DOHH2 (cell line): ENCODE measurements at regions not wholly inside any gene's neighbourhood (a gene's known extent, or its start where the extent isn't known, plus 50 kb on each side); places are given as distances from the start of the nearest gene placed in this dataset.

Experiments used
- H3F3A ChIP-seq: fragments of 200-600 bp; sonication (generic), shearing (Covaris generic); 2 replicates; pipeline ENCODE4 v1.6.0; 2016; ENCODE audit warnings: antibody characterized with exemption, mild to moderate bottlenecking; ENCODE audit not compliant: control insufficient read depth, insufficient read depth
- H3K27ac ChIP-seq: fragments of 200-600 bp; sonication (generic); 2 replicates; pipeline ENCODE4 v1.5.1; 2014; ENCODE audit warnings: low read depth, mild to moderate bottlenecking, low read length, moderate library complexity
- H3K27me3 ChIP-seq: fragments of 200-600 bp; sonication (generic); 2 replicates; pipeline ENCODE4 v1.6.1; 2014; ENCODE audit warnings: mild to moderate bottlenecking, low read length, mixed read lengths; ENCODE audit not compliant: control insufficient read depth
- H3K36me3 ChIP-seq: fragments of 200-600 bp; sonication (generic); 2 replicates; pipeline ENCODE4 v1.6.1; 2014; ENCODE audit warnings: mild to moderate bottlenecking, low read length, moderate library complexity, mixed read lengths; ENCODE audit not compliant: control insufficient read depth
- H3K4me1 ChIP-seq: fragments of 200-600 bp; sonication (generic); 2 replicates; pipeline ENCODE4 v1.6.1; 2014; ENCODE audit warnings: mild to moderate bottlenecking, low read length, mixed read lengths; ENCODE audit not compliant: control insufficient read depth
- H3K4me2 ChIP-seq: fragments of 200-600 bp; sonication (generic); 2 replicates; pipeline ENCODE4 v1.6.0; 2014; ENCODE audit warnings: mild to moderate bottlenecking, low read length, moderate library complexity
- H3K4me3 ChIP-seq: fragments of 200-600 bp; sonication (generic); 2 replicates; pipeline ENCODE4 v1.5.1; 2014; ENCODE audit warnings: mild to moderate bottlenecking, low read length, mixed read lengths
- H3K79me2 ChIP-seq: fragments of 200-600 bp; sonication (generic); 2 replicates; pipeline ENCODE4 v1.6.1; 2014; ENCODE audit warnings: mild to moderate bottlenecking, low read length, mixed read lengths; ENCODE audit not compliant: control insufficient read depth
- H3K9me2 ChIP-seq: fragments of 200-600 bp; sonication (generic); replicated peaks from 2 replicates; pipeline ENCODE4 v1.6.1; 2014; ENCODE audit warnings: mild to moderate bottlenecking, low read length, mixed read lengths; ENCODE audit not compliant: control insufficient read depth
- H3K9me3 ChIP-seq: fragments of 200-600 bp; sonication (generic); 2 replicates; pipeline ENCODE4 v1.6.1; 2014; ENCODE audit warnings: antibody characterized with exemption, low read length, mixed read lengths; ENCODE audit not compliant: control insufficient read depth, insufficient read depth
- H4K20me1 ChIP-seq: fragments of 200-600 bp; sonication (generic); 2 replicates; pipeline ENCODE4 v1.6.0; 2014; ENCODE audit warnings: low read depth, mild to moderate bottlenecking, antibody characterized with exemption, low read length, moderate library complexity; ENCODE audit not compliant: control insufficient read depth, insufficient read depth
- EZH2phosphoT487 ChIP-seq: fragments of 200-600 bp; sonication (generic); IDR thresholded peaks from 2 replicates; pipeline ENCODE4 v1.6.1; 2017; ENCODE audit warnings: borderline replicate concordance, mild to moderate bottlenecking, antibody characterized with exemption, low read length, moderate library complexity, mixed read lengths
- TF ChIP-seq, protein P1 (sequence below): fragments of 200-600 bp; sonication (generic); IDR thresholded peaks from one replicate; pipeline ENCODE4 v1.5.1; 2014; ENCODE audit warnings: antibody characterized with exemption, mild to moderate bottlenecking, low read depth, low read length; ENCODE audit not compliant: poor library complexity, severe bottlenecking

DNA sequence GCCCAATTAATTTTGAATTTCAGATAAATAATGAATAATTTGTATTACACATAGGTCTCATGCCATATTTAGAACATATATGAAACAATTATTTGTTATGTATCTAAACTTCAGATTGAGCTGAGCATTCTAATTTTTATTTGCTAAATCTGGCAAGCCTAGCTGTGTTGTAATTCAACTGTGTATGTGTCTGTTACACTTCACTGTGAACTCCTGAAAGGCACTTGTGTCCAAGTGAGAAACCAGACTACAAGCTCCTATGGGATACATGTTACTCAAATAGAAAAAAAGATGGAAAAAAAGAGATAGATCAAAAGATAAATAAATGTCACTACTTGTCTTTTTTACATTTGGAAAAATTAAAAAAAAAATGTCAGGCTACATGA is 56.5 kb upstream of the ANKRD55 start:
- Histone ChIP-seq H3K9me3 (peaks cover 3% of the 10 kb centered on the region; the same call in 1 of the 2 replicates), H3K79me2 (no peaks in the 10 kb centered on the region), H3K9me2 (no peaks in the 10 kb centered on the region), H3K27me3 (no peaks in the 10 kb centered on the region), H3K4me3 (no peak overlapping the region), H3K36me3 (no peaks in the 10 kb centered on the region), H3K4me2 (no peak overlapping the region), H3K4me1 (no peaks in the 10 kb centered on the region), H3F3A (no peaks in the 10 kb centered on the region), H3K27ac (no peak overlapping the region), H4K20me1 (no peaks in the 10 kb centered on the region)
- no peak for TF ChIP-seq EZH2phosphoT487
- TF ChIP-seq, protein P1, sequence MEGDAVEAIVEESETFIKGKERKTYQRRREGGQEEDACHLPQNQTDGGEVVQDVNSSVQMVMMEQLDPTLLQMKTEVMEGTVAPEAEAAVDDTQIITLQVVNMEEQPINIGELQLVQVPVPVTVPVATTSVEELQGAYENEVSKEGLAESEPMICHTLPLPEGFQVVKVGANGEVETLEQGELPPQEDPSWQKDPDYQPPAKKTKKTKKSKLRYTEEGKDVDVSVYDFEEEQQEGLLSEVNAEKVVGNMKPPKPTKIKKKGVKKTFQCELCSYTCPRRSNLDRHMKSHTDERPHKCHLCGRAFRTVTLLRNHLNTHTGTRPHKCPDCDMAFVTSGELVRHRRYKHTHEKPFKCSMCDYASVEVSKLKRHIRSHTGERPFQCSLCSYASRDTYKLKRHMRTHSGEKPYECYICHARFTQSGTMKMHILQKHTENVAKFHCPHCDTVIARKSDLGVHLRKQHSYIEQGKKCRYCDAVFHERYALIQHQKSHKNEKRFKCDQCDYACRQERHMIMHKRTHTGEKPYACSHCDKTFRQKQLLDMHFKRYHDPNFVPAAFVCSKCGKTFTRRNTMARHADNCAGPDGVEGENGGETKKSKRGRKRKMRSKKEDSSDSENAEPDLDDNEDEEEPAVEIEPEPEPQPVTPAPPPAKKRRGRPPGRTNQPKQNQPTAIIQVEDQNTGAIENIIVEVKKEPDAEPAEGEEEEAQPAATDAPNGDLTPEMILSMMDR, result no peak

DNA sequence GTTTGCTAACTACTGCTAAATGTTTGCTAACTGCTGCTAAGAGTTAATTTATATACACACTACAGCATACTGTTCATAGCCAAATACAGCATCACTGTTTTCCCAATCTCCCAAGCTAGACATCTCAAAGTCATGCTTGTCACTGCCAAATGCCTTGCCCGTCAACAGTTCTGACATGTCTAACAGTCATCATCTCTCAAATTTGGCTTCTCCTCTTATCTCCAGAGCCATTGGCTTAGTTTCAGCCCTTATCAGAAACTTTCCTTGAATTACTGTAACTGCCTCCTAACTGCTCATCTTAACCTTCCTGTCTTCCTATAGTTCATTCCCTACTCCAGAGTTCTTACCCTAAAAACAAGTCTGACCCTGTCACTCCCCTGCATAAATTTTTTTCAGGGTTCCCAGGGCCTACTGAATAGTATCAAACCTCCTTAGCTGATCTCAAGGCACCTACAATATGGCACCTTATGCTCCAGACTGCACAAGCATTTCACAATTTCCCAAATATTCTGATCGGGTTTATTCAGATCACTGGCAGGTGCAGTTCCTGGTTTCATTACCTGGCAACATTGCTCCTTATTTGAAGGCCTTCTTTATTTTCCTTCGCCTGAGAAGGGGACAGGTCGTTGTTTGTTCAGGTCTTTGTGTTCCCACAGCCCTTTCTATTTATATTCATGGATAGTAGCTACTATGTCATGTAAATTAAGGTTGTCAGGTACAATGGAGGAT is 55.9 kb upstream of the ANKRD55 start:
- H3K9me2 ChIP-seq, result no peaks in the 10 kb centered on the region
- no peak overlapping the region for H3K27ac ChIP-seq
- no peaks in the 10 kb centered on the region for H4K20me1 ChIP-seq
- no peak overlapping the region for H3K4me3 ChIP-seq
- peaks cover 3% of the 10 kb centered on the region; the same call in 1 of the 2 replicates for H3K9me3 ChIP-seq
- no peaks in the 10 kb centered on the region for H3F3A ChIP-seq
- no peak overlapping the region for H3K4me2 ChIP-seq
- H3K4me1 ChIP-seq, result no peaks in the 10 kb centered on the region
- no peaks in the 10 kb centered on the region for H3K27me3 ChIP-seq
- no peaks in the 10 kb centered on the region for H3K79me2 ChIP-seq
- TF ChIP-seq, protein P1, result no peak
- no peak for TF ChIP-seq EZH2phosphoT487
- H3K36me3 ChIP-seq, result no peaks in the 10 kb centered on the region

DNA sequence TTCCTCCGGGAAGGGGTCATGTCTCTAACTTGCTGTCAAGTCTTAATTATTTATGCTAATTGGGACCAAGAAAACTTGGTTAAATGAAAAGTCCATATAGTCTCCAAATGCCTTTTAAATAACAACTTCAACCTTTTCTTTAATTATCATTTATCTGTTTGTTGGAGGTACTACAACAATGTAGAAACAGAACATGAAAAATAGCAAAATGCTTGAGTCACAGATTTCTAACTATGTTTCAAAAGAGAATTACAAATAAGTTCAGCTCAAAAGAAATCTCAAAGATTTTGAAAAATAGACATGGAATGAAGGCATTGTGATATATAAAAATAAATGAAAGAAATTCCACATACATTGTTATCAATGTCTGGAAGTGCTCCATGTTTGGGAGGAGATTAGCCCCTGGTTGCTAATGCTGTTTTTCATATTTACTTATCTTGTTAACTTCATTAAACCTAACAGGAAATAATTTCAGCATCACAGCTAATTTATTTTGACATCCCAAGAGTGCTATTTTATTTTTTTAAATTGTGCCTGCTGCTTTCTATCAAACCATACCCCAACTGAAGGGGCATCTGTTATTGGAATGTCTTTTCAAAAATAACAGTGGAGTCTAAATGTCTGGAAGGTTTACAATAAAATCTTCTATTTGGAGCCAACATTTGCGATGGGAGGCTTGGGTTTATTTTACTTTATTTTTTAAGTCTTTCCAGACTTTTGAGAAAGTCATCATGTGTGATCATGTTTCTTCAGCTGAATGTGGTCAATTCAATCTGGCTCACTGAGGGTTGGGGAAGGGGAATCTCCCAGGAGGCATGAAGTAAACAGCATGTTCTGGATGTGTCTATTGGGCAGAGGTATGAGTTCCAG is 53.1 kb upstream of the ANKRD55 start:
- Histone ChIP-seq H3K27me3 (no peaks in the 10 kb centered on the region), H3K4me1 (no peaks in the 10 kb centered on the region), H3K36me3 (no peaks in the 10 kb centered on the region), H3K4me2 (no peak overlapping the region), H3K79me2 (no peaks in the 10 kb centered on the region), H3K4me3 (no peak overlapping the region), H4K20me1 (no peaks in the 10 kb centered on the region), H3K9me3 (no peaks in the 10 kb centered on the region), H3K27ac (no peak overlapping the region), H3K9me2 (no peaks in the 10 kb centered on the region), H3F3A (no peaks in the 10 kb centered on the region)
- TF ChIP-seq EZH2phosphoT487, result no peak
- TF ChIP-seq, protein P1, result no peak
